ENCODE measurements at regions not wholly inside any gene's neighbourhood (a gene's known extent, or its start where the extent isn't known, plus 50 kb on each side); places are given as distances from the start of the nearest gene placed in this dataset.
"Not testable (repeated sequence)": the region's sequence is repeated elsewhere in the genome, so short reads cannot be mapped to it uniquely, and the experiment has no call there.

DNA sequence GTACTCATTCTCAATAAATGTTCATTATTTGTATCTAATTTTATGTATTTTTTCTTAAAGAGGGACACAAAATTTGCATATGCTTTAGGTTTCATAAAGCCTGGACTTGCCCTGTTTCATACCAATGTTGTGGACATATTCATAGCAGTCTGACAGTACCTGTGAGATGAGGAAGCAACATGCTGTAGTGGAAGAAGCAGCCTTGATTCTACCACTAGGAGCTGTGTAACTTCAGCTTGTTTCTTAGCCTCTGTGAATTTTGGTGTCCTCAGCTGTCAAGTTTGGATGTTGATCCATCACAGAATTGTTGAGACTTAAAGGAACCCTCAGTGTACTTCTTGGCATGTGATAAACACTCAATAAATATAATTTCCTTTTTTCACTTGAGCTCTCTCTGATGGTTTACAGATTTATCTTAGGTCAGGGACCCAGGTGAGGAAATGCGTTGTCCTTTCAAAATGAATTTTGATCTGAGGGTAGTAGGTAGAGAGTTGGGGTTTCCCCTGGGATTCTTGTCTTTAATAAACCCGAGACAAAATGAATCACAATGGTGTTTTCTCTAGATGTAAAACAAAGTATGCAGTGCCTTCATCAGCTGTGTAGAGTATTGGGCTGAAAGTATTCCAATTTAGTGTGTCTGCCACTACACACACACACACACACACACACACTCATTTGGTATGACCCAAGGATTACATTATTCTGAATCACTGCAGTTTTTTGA is 152.1 kb downstream of the KCNRG start:
- in situ Hi-C loops (cut with HindIII; ENCODE audit: low sequenced_read_pairs): no loop called here
- TF ChIP-seq, protein P1, sequence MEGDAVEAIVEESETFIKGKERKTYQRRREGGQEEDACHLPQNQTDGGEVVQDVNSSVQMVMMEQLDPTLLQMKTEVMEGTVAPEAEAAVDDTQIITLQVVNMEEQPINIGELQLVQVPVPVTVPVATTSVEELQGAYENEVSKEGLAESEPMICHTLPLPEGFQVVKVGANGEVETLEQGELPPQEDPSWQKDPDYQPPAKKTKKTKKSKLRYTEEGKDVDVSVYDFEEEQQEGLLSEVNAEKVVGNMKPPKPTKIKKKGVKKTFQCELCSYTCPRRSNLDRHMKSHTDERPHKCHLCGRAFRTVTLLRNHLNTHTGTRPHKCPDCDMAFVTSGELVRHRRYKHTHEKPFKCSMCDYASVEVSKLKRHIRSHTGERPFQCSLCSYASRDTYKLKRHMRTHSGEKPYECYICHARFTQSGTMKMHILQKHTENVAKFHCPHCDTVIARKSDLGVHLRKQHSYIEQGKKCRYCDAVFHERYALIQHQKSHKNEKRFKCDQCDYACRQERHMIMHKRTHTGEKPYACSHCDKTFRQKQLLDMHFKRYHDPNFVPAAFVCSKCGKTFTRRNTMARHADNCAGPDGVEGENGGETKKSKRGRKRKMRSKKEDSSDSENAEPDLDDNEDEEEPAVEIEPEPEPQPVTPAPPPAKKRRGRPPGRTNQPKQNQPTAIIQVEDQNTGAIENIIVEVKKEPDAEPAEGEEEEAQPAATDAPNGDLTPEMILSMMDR (IDR thresholded peaks at IDR 0.05; ENCODE audit: low read depth, low read length): no peak
- DNase-seq (ENCODE audit: low read depth, low spot score): no peak
- H3K4me3 ChIP-seq (ENCODE audit: low read depth, low read length): no peak overlapping the region

- in situ Hi-C loops (cut with HindIII; ENCODE audit: low sequenced_read_pairs): no loop called here
- no peak for DNase-seq (ENCODE audit: low read depth, low spot score)
- H3K4me3 ChIP-seq (ENCODE audit: low read depth, low read length): no peak overlapping the region
- TF ChIP-seq, protein P1 (IDR thresholded peaks at IDR 0.05; ENCODE audit: low read depth, low read length): no peak
Measured at GRCh38 chr13:50167967-50168366, 152.7 kb downstream of the KCNRG start.

DNA sequence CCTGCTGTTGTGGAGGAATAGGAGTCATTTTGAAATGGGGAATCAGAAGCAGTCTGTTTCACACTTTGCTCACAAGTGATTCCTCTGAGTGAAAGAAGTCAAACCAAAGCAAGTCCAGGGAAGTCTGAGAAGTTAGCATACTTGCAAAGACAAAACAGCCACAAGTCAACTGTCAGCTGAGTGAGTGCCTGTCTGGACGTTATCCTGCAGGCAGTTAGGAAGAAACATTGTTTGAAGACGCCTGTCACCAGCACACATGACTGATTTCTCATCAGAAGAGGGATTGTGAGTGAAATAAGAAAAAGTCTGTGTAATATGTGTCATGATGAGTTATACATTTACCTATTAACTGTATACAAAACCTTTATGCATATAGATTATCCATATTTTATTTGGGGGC is 153.5 kb downstream of the KCNRG start:
- DNase-seq (ENCODE audit: low read depth, low spot score): no peak
- TF ChIP-seq, protein P1 (IDR thresholded peaks at IDR 0.05; ENCODE audit: low read depth, low read length): no peak
- no peak overlapping the region for H3K4me3 ChIP-seq (ENCODE audit: low read depth, low read length)
- in situ Hi-C loops (cut with HindIII; ENCODE audit: low sequenced_read_pairs): no loop called here

DNA sequence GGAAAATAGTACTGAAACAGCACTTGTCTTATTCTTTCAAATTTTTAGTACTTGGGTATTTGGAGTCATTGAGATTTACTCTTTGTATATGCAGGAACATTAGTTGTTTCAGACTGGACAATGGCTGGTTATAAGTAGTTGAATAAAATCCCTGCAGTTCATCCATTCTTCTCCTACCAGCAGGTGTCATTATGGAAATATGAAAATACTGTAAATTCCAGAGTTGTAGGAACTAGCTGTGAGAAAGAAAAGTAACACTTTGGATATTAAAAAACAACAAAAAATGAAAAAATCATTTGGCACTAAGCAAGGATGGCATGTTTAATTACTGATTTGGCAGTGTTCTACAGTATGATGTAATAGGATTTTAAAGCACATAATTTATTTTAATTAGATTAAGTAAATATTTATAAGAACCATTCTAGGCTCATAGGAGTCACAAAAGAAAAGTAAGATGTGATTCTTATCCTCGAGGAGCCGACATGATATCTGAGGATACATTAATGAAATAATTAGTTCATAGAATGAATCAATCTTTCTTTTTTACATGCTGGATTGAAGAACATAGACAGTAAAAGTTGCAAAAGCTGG is 155.3 kb downstream of the KCNRG start:
- TF ChIP-seq, protein P1 (IDR thresholded peaks at IDR 0.05; ENCODE audit: low read depth, low read length): peak; percentile 31
- DNase-seq (ENCODE audit: low read depth, low spot score): peak; percentile 46
- in situ Hi-C loops (cut with HindIII; ENCODE audit: low sequenced_read_pairs): no loop called here
- H3K4me3 ChIP-seq (ENCODE audit: low read depth, low read length): no peak overlapping the region

- DNase-seq (ENCODE audit: low read depth, low spot score): no peak
- in situ Hi-C loops (cut with HindIII; ENCODE audit: low sequenced_read_pairs): no loop called here
- no peak overlapping the region for H3K4me3 ChIP-seq (ENCODE audit: low read depth, low read length)
- TF ChIP-seq, protein P1 (IDR thresholded peaks at IDR 0.05; ENCODE audit: low read depth, low read length): no peak
Measured at GRCh38 chr13:50171590-50172282, 156.5 kb downstream of the KCNRG start.

DNA sequence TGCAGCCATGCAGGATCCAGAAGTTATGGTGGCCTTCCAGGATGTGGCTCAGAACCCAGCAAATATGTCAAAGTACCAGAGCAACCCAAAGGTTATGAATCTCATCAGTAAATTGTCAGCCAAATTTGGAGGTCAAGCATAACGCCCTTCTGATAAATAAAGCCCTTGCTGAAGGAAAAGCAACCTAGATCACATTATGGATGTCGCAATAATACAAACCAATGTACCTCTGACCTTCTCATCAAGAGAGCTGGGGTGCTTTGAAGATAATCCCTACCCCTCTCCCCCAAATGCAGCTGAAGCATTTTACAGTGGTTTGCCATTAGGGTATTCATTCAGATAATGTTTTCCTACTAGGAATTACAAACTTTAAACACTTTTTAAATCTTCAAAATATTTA is 157.8 kb downstream of the KCNRG start:
- DNase-seq (ENCODE audit: low read depth, low spot score); in situ Hi-C loops (cut with HindIII; ENCODE audit: low sequenced_read_pairs); H3K4me3 ChIP-seq (ENCODE audit: low read depth, low read length): not testable (repeated sequence)

DNA sequence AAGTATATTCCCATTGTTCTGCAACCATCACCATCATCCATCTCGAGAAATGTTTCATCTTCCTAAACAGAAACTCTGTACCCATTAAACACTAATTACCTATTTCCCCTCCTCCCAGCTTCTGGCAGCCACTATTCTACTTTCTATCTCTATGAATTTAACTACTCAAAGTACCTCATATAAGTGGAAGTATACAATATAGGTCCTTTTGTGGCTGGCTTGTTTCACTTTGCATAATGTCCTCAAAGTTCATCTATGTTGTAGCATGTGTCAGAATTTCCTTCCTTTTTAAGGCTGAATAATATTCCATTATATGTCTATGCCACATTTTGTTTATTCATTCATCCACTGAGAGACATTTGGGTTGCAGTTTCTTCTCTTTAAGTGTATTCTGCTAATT is 159.4 kb downstream of the KCNRG start:
- TF ChIP-seq, protein P1 (IDR thresholded peaks at IDR 0.05; ENCODE audit: low read depth, low read length): no peak
- in situ Hi-C loops (cut with HindIII; ENCODE audit: low sequenced_read_pairs): no loop called here
- DNase-seq (ENCODE audit: low read depth, low spot score): no peak
- no peak overlapping the region for H3K4me3 ChIP-seq (ENCODE audit: low read depth, low read length)

All from astrocyte of the spinal cord (primary cell).